ENCODE measurements at regions not wholly inside any gene's neighbourhood (a gene's known extent, or its start where the extent isn't known, plus 50 kb on each side); places are given as distances from the start of the nearest gene placed in this dataset.

DNA sequence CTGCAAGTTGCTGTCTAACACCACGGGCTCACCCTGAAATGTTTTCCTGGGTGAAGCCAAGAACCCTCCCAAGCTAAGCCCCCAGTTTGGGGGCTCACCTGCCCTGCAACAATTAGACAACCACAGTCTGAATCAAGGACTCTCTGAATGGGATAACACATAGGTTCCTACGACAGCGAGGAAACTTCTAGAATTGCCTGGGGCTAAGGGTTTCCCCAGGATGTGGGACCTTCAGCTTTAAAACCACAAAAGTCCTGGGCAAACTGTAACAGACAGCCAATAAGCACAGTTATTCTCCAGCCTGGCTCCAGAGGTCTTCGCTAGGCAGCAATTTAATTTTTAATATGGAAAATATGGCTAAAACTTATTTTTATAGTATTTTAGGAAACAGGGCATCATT, 162.6 kb downstream of the PRKX start:
- TF ChIP-seq ZBTB20 (tag by site-specific recombination; IDR thresholded peaks at IDR 0.05) = no peak
- TF ChIP-seq ZNF354C (tag by site-specific recombination; IDR thresholded peaks at IDR 0.05; ENCODE audit: borderline replicate concordance, low read depth) = no peak
- TF ChIP-seq ZNF23 (tag by site-specific recombination; IDR thresholded peaks at IDR 0.05; ENCODE audit: borderline replicate concordance) = no peak
- no peak for TF ChIP-seq ZNF202 (tag by site-specific recombination; IDR thresholded peaks at IDR 0.05; ENCODE audit: borderline replicate concordance)
- no peak for TF ChIP-seq ZNF433 (tag by site-specific recombination; IDR thresholded peaks at IDR 0.05; ENCODE audit: low read depth)
- TF ChIP-seq ZNF350 (tag by site-specific recombination; IDR thresholded peaks at IDR 0.05) = no peak
- no peak for TF ChIP-seq ZNF423 (tag by site-specific recombination; IDR thresholded peaks at IDR 0.05)
- no peak for TF ChIP-seq ZNF596 (tag by site-specific recombination; IDR thresholded peaks at IDR 0.05)
- TF ChIP-seq, protein P1, sequence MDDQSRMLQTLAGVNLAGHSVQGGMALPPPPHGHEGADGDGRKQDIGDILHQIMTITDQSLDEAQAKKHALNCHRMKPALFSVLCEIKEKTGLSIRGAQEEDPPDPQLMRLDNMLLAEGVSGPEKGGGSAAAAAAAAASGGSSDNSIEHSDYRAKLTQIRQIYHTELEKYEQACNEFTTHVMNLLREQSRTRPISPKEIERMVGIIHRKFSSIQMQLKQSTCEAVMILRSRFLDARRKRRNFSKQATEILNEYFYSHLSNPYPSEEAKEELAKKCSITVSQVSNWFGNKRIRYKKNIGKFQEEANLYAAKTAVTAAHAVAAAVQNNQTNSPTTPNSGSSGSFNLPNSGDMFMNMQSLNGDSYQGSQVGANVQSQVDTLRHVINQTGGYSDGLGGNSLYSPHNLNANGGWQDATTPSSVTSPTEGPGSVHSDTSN (CRISPR knock-in tag; IDR thresholded peaks at IDR 0.05) = no peak
- TF ChIP-seq, protein P2, sequence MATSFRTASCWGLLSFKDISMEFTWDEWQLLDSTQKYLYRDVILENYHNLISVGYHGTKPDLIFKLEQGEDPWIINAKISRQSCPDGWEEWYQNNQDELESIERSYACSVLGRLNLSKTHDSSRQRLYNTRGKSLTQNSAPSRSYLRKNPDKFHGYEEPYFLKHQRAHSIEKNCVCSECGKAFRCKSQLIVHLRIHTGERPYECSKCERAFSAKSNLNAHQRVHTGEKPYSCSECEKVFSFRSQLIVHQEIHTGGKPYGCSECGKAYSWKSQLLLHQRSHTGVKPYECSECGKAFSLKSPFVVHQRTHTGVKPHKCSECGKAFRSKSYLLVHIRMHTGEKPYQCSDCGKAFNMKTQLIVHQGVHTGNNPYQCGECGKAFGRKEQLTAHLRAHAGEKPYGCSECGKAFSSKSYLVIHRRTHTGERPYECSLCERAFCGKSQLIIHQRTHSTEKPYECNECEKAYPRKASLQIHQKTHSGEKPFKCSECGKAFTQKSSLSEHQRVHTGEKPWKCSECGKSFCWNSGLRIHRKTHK (tag by site-specific recombination; IDR thresholded peaks at IDR 0.05) = no peak
- no peak for TF ChIP-seq GLI2 (tag by site-specific recombination; IDR thresholded peaks at IDR 0.05; ENCODE audit: borderline replicate concordance, low read depth)
- TF ChIP-seq ZNF19 (tag by site-specific recombination; IDR thresholded peaks at IDR 0.05; ENCODE audit: low read depth) = no peak
- no peak for TF ChIP-seq ZNF830 (tag by site-specific recombination; IDR thresholded peaks at IDR 0.05; ENCODE audit: low read depth)
- no peak for TF ChIP-seq ZNF223 (tag by site-specific recombination; IDR thresholded peaks at IDR 0.05)
- TF ChIP-seq IKZF3 (tag by site-specific recombination; IDR thresholded peaks at IDR 0.05) = no peak
- ChIA-PET POLR2A (no interaction called here), CTCF (no interaction called here)
- Histone ChIP-seq H3K4me1 (ENCODE audit: control insufficient read depth, insufficient read depth, low read length) (no peaks in the 10 kb centered on the region), H3K36me3 (ENCODE audit: control insufficient read depth in 2 of 2, insufficient read depth in 1 of 2, low read length in 2 of 2) (no peaks in the 10 kb centered on the region), H3K4me3 (ENCODE audit: low read depth, low read length) (no peak overlapping the region), H3K9me3 (ENCODE audit: control insufficient read depth, insufficient read depth, low read depth, low read length) (no peaks in the 10 kb centered on the region), H3K27ac (ENCODE audit: extremely low read depth, low read depth, low read length) (no peak overlapping the region)

DNA sequence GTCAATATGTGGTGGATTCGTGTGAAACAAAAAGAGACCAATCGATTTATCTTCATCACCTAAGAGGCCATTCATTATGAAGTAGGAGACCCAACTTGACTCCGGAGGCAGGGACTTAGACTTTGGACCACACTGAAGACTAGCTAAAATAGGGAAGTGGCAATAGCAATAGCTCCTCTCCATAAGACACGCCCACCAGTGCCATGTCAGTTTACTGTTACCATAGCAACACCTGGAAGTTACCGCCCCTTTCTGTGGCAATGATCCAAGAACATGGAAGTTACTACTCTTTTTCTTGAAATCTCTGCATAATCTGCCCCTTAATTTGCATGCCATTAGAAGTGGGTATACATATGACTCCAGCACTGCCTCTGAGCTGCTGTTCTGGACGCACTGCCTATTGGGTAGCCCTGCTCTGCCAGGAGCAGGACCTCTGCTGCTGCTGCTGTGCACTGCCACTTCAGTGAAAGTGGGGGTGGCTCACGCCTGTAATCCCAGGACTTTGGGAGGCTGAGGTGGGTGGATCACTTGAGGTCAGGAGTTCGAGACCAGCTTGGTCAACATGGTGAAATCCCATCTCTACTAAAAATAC, 163.2 kb downstream of the PRKX start:
- CTCF ChIA-PET = no interaction called here
- Histone ChIP-seq H3K36me3 (ENCODE audit: control insufficient read depth in 2 of 2, insufficient read depth in 1 of 2, low read length in 2 of 2) (no peaks in the 10 kb centered on the region), H3K4me1 (ENCODE audit: control insufficient read depth, insufficient read depth, low read length) (no peaks in the 10 kb centered on the region), H3K9me3 (ENCODE audit: control insufficient read depth, insufficient read depth, low read depth, low read length) (no peaks in the 10 kb centered on the region), H3K27ac (ENCODE audit: extremely low read depth, low read depth, low read length) (no peak overlapping the region), H3K4me3 (ENCODE audit: low read depth, low read length) (no peak overlapping the region)
- POLR2A ChIA-PET = no interaction called here
- TF ChIP-seq ZNF146 (tag by site-specific recombination; IDR thresholded peaks at IDR 0.05) (no peak), ZNF214 (tag by site-specific recombination; IDR thresholded peaks at IDR 0.05; ENCODE audit: borderline replicate concordance) (no peak), ZBTB21 (tag by site-specific recombination; IDR thresholded peaks at IDR 0.05) (no peak)
- TF ChIP-seq, protein P3, sequence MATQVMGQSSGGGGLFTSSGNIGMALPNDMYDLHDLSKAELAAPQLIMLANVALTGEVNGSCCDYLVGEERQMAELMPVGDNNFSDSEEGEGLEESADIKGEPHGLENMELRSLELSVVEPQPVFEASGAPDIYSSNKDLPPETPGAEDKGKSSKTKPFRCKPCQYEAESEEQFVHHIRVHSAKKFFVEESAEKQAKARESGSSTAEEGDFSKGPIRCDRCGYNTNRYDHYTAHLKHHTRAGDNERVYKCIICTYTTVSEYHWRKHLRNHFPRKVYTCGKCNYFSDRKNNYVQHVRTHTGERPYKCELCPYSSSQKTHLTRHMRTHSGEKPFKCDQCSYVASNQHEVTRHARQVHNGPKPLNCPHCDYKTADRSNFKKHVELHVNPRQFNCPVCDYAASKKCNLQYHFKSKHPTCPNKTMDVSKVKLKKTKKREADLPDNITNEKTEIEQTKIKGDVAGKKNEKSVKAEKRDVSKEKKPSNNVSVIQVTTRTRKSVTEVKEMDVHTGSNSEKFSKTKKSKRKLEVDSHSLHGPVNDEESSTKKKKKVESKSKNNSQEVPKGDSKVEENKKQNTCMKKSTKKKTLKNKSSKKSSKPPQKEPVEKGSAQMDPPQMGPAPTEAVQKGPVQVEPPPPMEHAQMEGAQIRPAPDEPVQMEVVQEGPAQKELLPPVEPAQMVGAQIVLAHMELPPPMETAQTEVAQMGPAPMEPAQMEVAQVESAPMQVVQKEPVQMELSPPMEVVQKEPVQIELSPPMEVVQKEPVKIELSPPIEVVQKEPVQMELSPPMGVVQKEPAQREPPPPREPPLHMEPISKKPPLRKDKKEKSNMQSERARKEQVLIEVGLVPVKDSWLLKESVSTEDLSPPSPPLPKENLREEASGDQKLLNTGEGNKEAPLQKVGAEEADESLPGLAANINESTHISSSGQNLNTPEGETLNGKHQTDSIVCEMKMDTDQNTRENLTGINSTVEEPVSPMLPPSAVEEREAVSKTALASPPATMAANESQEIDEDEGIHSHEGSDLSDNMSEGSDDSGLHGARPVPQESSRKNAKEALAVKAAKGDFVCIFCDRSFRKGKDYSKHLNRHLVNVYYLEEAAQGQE (tag by site-specific recombination; IDR thresholded peaks at IDR 0.05) = no peak
- TF ChIP-seq, protein P4, sequence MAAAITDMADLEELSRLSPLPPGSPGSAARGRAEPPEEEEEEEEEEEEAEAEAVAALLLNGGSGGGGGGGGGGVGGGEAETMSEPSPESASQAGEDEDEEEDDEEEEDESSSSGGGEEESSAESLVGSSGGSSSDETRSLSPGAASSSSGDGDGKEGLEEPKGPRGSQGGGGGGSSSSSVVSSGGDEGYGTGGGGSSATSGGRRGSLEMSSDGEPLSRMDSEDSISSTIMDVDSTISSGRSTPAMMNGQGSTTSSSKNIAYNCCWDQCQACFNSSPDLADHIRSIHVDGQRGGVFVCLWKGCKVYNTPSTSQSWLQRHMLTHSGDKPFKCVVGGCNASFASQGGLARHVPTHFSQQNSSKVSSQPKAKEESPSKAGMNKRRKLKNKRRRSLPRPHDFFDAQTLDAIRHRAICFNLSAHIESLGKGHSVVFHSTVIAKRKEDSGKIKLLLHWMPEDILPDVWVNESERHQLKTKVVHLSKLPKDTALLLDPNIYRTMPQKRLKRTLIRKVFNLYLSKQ (tag by site-specific recombination; IDR thresholded peaks at IDR 0.05; ENCODE audit: borderline replicate concordance) = no peak
- TF ChIP-seq, protein P5, sequence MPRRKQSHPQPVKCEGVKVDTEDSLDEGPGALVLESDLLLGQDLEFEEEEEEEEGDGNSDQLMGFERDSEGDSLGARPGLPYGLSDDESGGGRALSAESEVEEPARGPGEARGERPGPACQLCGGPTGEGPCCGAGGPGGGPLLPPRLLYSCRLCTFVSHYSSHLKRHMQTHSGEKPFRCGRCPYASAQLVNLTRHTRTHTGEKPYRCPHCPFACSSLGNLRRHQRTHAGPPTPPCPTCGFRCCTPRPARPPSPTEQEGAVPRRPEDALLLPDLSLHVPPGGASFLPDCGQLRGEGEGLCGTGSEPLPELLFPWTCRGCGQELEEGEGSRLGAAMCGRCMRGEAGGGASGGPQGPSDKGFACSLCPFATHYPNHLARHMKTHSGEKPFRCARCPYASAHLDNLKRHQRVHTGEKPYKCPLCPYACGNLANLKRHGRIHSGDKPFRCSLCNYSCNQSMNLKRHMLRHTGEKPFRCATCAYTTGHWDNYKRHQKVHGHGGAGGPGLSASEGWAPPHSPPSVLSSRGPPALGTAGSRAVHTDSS (tag by site-specific recombination; IDR thresholded peaks at IDR 0.05) = no peak
